Smooth muscle cell (in vitro differentiated cells): ENCODE measurements at regions not wholly inside any gene's neighbourhood (a gene's known extent, or its start where the extent isn't known, plus 50 kb on each side); places are given as distances from the start of the nearest gene placed in this dataset.

ENCODE experiments used
- DNase-seq: peaks from one replicate; lab custom pipeline; 2025; ENCODE audit not compliant: unreplicated experiment; lab: John Stamatoyannopoulos, UW
- H2AFZ ChIP-seq: fragments of 200-600 bp; sonication (generic); 2 replicates; pipeline ENCODE4 v1.6.0; 2016; ENCODE audit warnings: antibody characterized with exemption, low read depth, mild to moderate bottlenecking
- H3F3A ChIP-seq: fragments of 200-600 bp; sonication (generic); 2 replicates; pipeline ENCODE4 v1.6.0; 2017; ENCODE audit warnings: antibody characterized with exemption, low read depth
- H3K27ac ChIP-seq: fragments of 200-600 bp; sonication (generic); 2 replicates; pipeline ENCODE4 v1.5.1; 2016; ENCODE audit warnings: low read depth, mild to moderate bottlenecking
- H3K27me3 ChIP-seq: fragments of 200-600 bp; sonication (generic); 2 replicates; pipeline ENCODE4 v1.6.1; 2016; ENCODE audit warnings: low read depth, mild to moderate bottlenecking
- H3K36me3 ChIP-seq: fragments of 200-600 bp; sonication (generic); 2 replicates; pipeline ENCODE4 v1.5.1; 2016; ENCODE audit warnings: low read depth
- H3K4me1 ChIP-seq: fragments of 200-600 bp; sonication (generic); 2 replicates; pipeline ENCODE4 v1.5.1; 2016; ENCODE audit warnings: low read depth
- H3K4me2 ChIP-seq: fragments of 200-600 bp; sonication (generic); 2 replicates; pipeline ENCODE4 v1.6.0; 2016; ENCODE audit warnings: mild to moderate bottlenecking
- H3K4me3 ChIP-seq: fragments of 200-600 bp; sonication (generic); 2 replicates; pipeline ENCODE4 v1.5.1; 2016; ENCODE audit warnings: mild to moderate bottlenecking
- H3K79me2 ChIP-seq: fragments of 200-600 bp; sonication (generic); 2 replicates; pipeline ENCODE4 v1.6.0; 2016; ENCODE audit warnings: low read depth, mild to moderate bottlenecking
- H3K9ac ChIP-seq: fragments of 200-600 bp; sonication (generic); 2 replicates; pipeline ENCODE4 v1.6.0; 2016; ENCODE audit warnings: low read depth
- H3K9me3 ChIP-seq: fragments of 200-600 bp; sonication (generic); replicated peaks from 2 replicates; pipeline ENCODE4 v1.5.1; 2016; ENCODE audit warnings: low read depth
- H4K20me1 ChIP-seq: fragments of 200-600 bp; sonication (generic); 2 replicates; pipeline ENCODE4 v1.6.0; 2016; ENCODE audit warnings: low read depth
- WGBS: methylation state at CpG from one replicate; pipeline ENCODE4 v1.1.7; 2016; ENCODE audit warnings: low lambda C conversion rate; 5-methylcytosine and 5-hydroxymethylcytosine counted together
- TF ChIP-seq, protein P1 (sequence below): fragments of 200-600 bp; sonication (generic); IDR thresholded peaks from 2 replicates; pipeline ENCODE4 v1.5.1; 2017; ENCODE audit warnings: borderline replicate concordance, mild to moderate bottlenecking, antibody characterized with exemption; ENCODE audit not compliant: insufficient read depth, poor library complexity, severe bottlenecking

DNA sequence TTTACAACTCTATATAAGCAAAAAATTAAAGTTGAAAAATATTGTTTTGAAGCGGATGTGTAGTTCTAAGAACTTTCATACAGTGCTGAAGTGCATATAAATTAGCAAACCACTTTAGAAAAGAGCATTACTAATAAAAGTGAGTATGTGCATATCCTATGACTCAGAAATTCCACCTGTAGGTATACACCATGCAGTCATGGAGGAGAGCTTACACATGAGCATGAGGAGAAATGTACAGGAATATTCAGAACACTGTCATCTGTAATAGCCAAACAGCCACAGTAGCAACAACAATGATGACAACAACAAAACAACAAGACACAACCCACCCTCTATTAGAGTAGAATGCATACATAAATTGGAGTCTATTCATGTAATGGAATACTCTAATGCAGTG is 138.2 kb upstream of the ARRDC3 start:
- DNase-seq, result no peak
- Histone ChIP-seq H3K27me3 (no peaks in the 10 kb centered on the region), H3K9me3 (no peaks in the 10 kb centered on the region), H3K9ac (no peak overlapping the region), H3F3A (no peaks in the 10 kb centered on the region), H3K79me2 (no peaks in the 10 kb centered on the region), H3K4me1 (no peaks in the 10 kb centered on the region), H3K4me2 (no peak overlapping the region), H3K36me3 (no peaks in the 10 kb centered on the region), H2AFZ (no peak overlapping the region), H4K20me1 (no peaks in the 10 kb centered on the region), H3K27ac (no peak overlapping the region), H3K4me3 (no peak overlapping the region)
- TF ChIP-seq, protein P1, sequence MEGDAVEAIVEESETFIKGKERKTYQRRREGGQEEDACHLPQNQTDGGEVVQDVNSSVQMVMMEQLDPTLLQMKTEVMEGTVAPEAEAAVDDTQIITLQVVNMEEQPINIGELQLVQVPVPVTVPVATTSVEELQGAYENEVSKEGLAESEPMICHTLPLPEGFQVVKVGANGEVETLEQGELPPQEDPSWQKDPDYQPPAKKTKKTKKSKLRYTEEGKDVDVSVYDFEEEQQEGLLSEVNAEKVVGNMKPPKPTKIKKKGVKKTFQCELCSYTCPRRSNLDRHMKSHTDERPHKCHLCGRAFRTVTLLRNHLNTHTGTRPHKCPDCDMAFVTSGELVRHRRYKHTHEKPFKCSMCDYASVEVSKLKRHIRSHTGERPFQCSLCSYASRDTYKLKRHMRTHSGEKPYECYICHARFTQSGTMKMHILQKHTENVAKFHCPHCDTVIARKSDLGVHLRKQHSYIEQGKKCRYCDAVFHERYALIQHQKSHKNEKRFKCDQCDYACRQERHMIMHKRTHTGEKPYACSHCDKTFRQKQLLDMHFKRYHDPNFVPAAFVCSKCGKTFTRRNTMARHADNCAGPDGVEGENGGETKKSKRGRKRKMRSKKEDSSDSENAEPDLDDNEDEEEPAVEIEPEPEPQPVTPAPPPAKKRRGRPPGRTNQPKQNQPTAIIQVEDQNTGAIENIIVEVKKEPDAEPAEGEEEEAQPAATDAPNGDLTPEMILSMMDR, result no peak
- 100% methylated on average over 1 of the region's 1 CpG for WGBS

DNA sequence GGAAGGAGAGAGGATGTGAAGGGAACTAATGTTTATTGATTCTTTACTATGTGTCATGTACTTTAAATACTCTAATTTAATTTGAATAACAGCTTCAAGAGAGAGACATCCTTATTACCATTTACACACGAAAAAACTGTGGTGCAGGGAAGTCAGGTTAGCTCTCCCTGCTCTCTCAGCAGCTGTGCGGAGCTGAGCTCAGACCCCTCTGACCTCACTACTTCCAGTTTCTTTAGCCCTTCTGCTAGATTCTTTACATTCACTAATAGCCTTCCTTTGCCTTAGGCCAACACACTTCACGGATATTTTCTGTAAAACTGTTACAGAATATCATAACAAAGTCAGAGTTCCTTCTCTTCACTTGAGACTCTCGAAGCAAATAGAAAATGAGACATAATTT is 131.3 kb upstream of the ARRDC3 start:
- Histone ChIP-seq H3K79me2 (no peaks in the 10 kb centered on the region), H3K4me2 (no peak overlapping the region), H3K4me1 (no peaks in the 10 kb centered on the region), H4K20me1 (no peaks in the 10 kb centered on the region), H3K27me3 (no peaks in the 10 kb centered on the region), H3K9me3 (no peaks in the 10 kb centered on the region), H3K27ac (no peak overlapping the region), H3K9ac (no peak overlapping the region), H3F3A (no peaks in the 10 kb centered on the region), H3K36me3 (no peaks in the 10 kb centered on the region), H2AFZ (no peak overlapping the region), H3K4me3 (no peak overlapping the region)
- no peak for DNase-seq
- TF ChIP-seq, protein P1, result no peak
- 60% methylated on average over 4 of the region's 4 CpGs for WGBS

DNA sequence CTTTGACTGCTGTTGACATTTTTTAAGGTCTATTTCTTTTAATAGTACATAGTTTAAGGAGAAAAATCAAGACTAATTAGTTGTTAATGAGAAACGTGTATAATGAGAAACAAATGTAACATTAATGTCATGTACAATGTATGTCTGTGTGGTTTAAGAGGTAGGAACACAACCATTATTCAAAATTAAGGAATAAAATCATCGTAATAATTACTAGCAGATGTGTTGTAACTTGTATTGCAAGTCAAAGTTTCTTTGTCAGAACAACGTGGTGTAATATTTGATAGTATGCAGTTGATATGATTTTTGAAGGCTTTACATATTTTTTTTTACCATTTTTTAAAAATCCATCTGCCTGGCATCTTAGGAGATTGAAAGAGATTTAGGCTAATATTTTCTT is 120.2 kb upstream of the ARRDC3 start:
- H3K27me3 ChIP-seq, result peaks cover 10% of the 10 kb centered on the region
- H3K9me3 ChIP-seq, result no peaks in the 10 kb centered on the region
- H3K79me2 ChIP-seq, result no peaks in the 10 kb centered on the region
- TF ChIP-seq, protein P1, result no peak
- no peaks in the 10 kb centered on the region for H3K36me3 ChIP-seq
- H3K27ac ChIP-seq, result no peak overlapping the region
- H3K4me3 ChIP-seq, result no peak overlapping the region
- DNase-seq, result no peak
- H4K20me1 ChIP-seq, result no peaks in the 10 kb centered on the region
- no peaks in the 10 kb centered on the region for H3F3A ChIP-seq
- H3K4me1 ChIP-seq, result no peaks in the 10 kb centered on the region
- 83% methylated on average over 3 of the region's 3 CpGs for WGBS
- H2AFZ ChIP-seq, result no peak overlapping the region
- H3K4me2 ChIP-seq, result no peak overlapping the region
- no peak overlapping the region for H3K9ac ChIP-seq

DNA sequence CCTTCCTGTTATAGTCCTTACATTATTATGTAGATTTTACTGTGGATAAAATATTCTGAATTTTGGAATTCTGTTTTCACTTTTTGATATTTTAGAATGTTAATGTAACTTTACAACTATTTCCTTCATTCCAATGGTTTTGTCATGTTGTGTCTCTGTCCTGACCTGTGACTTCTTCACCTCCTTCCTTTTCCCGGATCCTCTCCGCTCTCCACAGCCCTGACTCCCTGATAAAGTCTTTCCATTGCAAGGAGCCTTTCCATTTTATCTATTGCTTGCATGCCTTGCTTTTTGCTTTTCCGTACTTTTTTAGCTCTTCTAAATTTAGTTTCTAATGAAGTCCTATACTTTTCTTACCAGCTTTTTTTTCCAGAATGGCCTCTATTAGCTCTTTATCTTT is 117.6 kb upstream of the ARRDC3 start:
- no peak for DNase-seq
- H3K27me3 ChIP-seq, result peaks cover 18% of the 10 kb centered on the region
- H3K4me1 ChIP-seq, result no peaks in the 10 kb centered on the region
- H4K20me1 ChIP-seq, result no peaks in the 10 kb centered on the region
- H3K27ac ChIP-seq, result no peak overlapping the region
- no peak overlapping the region for H3K4me2 ChIP-seq
- H3K36me3 ChIP-seq, result no peaks in the 10 kb centered on the region
- H3K4me3 ChIP-seq, result no peak overlapping the region
- no peaks in the 10 kb centered on the region for H3K79me2 ChIP-seq
- H3K9ac ChIP-seq, result no peak overlapping the region
- 61% methylated on average over 3 of the region's 3 CpGs for WGBS
- TF ChIP-seq, protein P1, result no peak
- no peaks in the 10 kb centered on the region for H3F3A ChIP-seq
- no peaks in the 10 kb centered on the region for H3K9me3 ChIP-seq
- no peak overlapping the region for H2AFZ ChIP-seq
